Neural progenitor cell (in vitro differentiated cells): ENCODE measurements at regions not wholly inside any gene's neighbourhood (a gene's known extent, or its start where the extent isn't known, plus 50 kb on each side); places are given as distances from the start of the nearest gene placed in this dataset.

ENCODE experiments used
- DNase-seq: peaks from one replicate; pipeline ENCODE4 v3.0.0-alpha.2; 2016; ENCODE audit warnings: low spot score
- H2AFZ ChIP-seq: fragments of 200-600 bp; sonication (generic); replicated peaks from 2 replicates; pipeline ENCODE4 v1.6.1; 2016; ENCODE audit warnings: antibody characterized with exemption
- H3F3A ChIP-seq: fragments of 200-600 bp; sonication (generic); 2 replicates; pipeline ENCODE4 v1.6.1; 2016; ENCODE audit warnings: antibody characterized with exemption, low read depth
- H3K27ac ChIP-seq: fragments of 200-600 bp; sonication (generic); 2 replicates; pipeline ENCODE4 v1.5.1; 2016; ENCODE audit warnings: mild to moderate bottlenecking
- H3K27me3 ChIP-seq: fragments of 200-600 bp; sonication (generic); 2 replicates; pipeline ENCODE4 v1.6.1; 2016; ENCODE audit warnings: mild to moderate bottlenecking, moderate library complexity
- H3K36me3 ChIP-seq: fragments of 200-600 bp; sonication (generic); 2 replicates; pipeline ENCODE4 v1.5.1; 2016
- H3K4me1 ChIP-seq: fragments of 200-600 bp; sonication (generic); 2 replicates; pipeline ENCODE4 v1.6.1; 2016; ENCODE audit warnings: mixed run types
- H3K4me2 ChIP-seq: fragments of 200-600 bp; sonication (generic); 2 replicates; pipeline ENCODE4 v1.6.1; 2016
- H3K4me3 ChIP-seq: fragments of 200-600 bp; sonication (generic); 2 replicates; pipeline ENCODE4 v1.5.1; 2016
- H3K79me2 ChIP-seq: fragments of 200-600 bp; sonication (generic); 2 replicates; pipeline ENCODE4 v1.6.1; 2016; ENCODE audit warnings: low read depth
- H3K9ac ChIP-seq: fragments of 200-600 bp; sonication (generic); 2 replicates; pipeline ENCODE4 v1.6.1; 2016
- H3K9me3 ChIP-seq: fragments of 200-600 bp; sonication (generic); 2 replicates; pipeline ENCODE4 v1.5.1; 2016; ENCODE audit warnings: low read depth
- H4K20me1 ChIP-seq: fragments of 200-600 bp; sonication (generic); 2 replicates; pipeline ENCODE4 v1.6.1; 2016; ENCODE audit warnings: low read depth
- H3K27ac Mint-ChIP-seq: 3 replicates; pipeline ENCODE4 v1.8.0; 2021; ENCODE audit warnings: mixed read lengths
- H3K27me3 Mint-ChIP-seq: 2 replicates; pipeline ENCODE4 v1.8.0; 2022; ENCODE audit warnings: low read depth, mild to moderate bottlenecking, inconsistent platforms, moderate library complexity, mixed read lengths; ENCODE audit not compliant: insufficient read depth
- H3K36me3 Mint-ChIP-seq: 3 replicates; pipeline ENCODE4 v1.8.0; 2021; ENCODE audit warnings: mixed read lengths
- H3K4me1 Mint-ChIP-seq: 3 replicates; pipeline ENCODE4 v1.8.0; 2021; ENCODE audit warnings: mixed read lengths
- H3K4me3 Mint-ChIP-seq: 3 replicates; pipeline ENCODE4 v1.8.0; 2021; ENCODE audit warnings: mild to moderate bottlenecking, moderate library complexity, mixed read lengths
- H3K9me3 Mint-ChIP-seq: 3 replicates; pipeline ENCODE4 v1.8.0; 2020; ENCODE audit warnings: mixed read lengths
- CTCF ChIP-seq: fragments of 200-600 bp; sonication (generic); IDR thresholded peaks from 2 replicates; pipeline ENCODE4 v1.5.1; 2017; ENCODE audit warnings: antibody characterized with exemption, mild to moderate bottlenecking
- EZH2 ChIP-seq: fragments of 200-600 bp; sonication (generic); IDR thresholded peaks from 2 replicates; pipeline ENCODE4 v1.6.1; 2017; ENCODE audit warnings: antibody characterized with exemption, mild to moderate bottlenecking, moderate library complexity
- EZH2phosphoT487 ChIP-seq: fragments of 200-600 bp; sonication (generic); IDR thresholded peaks from 2 replicates; pipeline ENCODE4 v1.6.1; 2017; ENCODE audit warnings: antibody characterized with exemption

DNA sequence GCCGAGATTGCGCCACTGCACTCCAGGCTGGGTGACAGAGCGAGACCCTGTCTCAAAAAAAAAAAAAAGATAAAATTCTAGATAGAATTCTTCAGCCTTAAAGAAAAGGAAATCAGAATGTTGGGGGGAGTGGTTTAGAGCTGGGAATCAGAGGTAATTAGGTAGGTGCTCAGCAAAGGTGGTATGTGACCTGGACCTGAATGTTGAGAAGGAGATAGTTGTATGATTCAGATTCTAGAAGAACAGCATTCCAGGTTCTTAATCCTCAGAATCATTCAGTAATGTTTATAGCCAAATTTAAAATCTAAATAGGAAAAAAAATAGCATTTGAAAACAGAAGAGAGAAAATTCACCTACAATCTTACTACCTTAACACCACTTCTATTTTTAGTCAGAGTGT lies 71.3 kb upstream of the UBE2E1 start:
- Mint-ChIP-seq H3K27me3 (peaks cover 4% of the 10 kb centered on the region), H3K27ac (no peak overlapping the region), H3K4me1 (peaks cover 13% of the 10 kb centered on the region), H3K4me3 (no peak overlapping the region), H3K9me3 (no peaks in the 10 kb centered on the region), H3K36me3 (no peaks in the 10 kb centered on the region)
- H4K20me1 ChIP-seq, result no peaks in the 10 kb centered on the region
- no peak overlapping the region for H3K4me2 ChIP-seq
- no peaks in the 10 kb centered on the region for H3K36me3 ChIP-seq
- H3K9me3 ChIP-seq, result no peaks in the 10 kb centered on the region
- H3F3A ChIP-seq, result peaks cover 4% of the 10 kb centered on the region
- no peak overlapping the region for H3K27ac ChIP-seq
- TF ChIP-seq CTCF, result no peak
- TF ChIP-seq EZH2, result no peak
- no peak for TF ChIP-seq EZH2phosphoT487
- no peaks in the 10 kb centered on the region for H3K27me3 ChIP-seq
- H3K4me3 ChIP-seq, result no peak overlapping the region
- H3K9ac ChIP-seq, result no peak overlapping the region
- H2AFZ ChIP-seq, result no peak overlapping the region
- H3K4me1 ChIP-seq, result peaks cover 13% of the 10 kb centered on the region
- no peak for DNase-seq
- H3K79me2 ChIP-seq, result no peaks in the 10 kb centered on the region

- Histone ChIP-seq H3K9ac (no peak overlapping the region), H3K9me3 (no peaks in the 10 kb centered on the region), H3K27ac (no peak overlapping the region), H2AFZ (no peak overlapping the region), H3K4me1 (peaks cover 13% of the 10 kb centered on the region), H3F3A (no peaks in the 10 kb centered on the region), H3K27me3 (no peaks in the 10 kb centered on the region), H4K20me1 (no peaks in the 10 kb centered on the region), H3K79me2 (no peaks in the 10 kb centered on the region), H3K36me3 (no peaks in the 10 kb centered on the region), H3K4me2 (no peak overlapping the region), H3K4me3 (no peak overlapping the region)
- DNase-seq, result no peak
- Mint-ChIP-seq H3K27ac (no peak overlapping the region), H3K4me3 (no peak overlapping the region), H3K27me3 (peaks cover 4% of the 10 kb centered on the region), H3K36me3 (no peaks in the 10 kb centered on the region), H3K4me1 (peaks cover 18% of the 10 kb centered on the region), H3K9me3 (no peaks in the 10 kb centered on the region)
- TF ChIP-seq EZH2phosphoT487 (no peak), CTCF (no peak), EZH2 (no peak)
Measured at GRCh38 chr3:23735062-23735461, 70.7 kb upstream of the UBE2E1 start.

DNA sequence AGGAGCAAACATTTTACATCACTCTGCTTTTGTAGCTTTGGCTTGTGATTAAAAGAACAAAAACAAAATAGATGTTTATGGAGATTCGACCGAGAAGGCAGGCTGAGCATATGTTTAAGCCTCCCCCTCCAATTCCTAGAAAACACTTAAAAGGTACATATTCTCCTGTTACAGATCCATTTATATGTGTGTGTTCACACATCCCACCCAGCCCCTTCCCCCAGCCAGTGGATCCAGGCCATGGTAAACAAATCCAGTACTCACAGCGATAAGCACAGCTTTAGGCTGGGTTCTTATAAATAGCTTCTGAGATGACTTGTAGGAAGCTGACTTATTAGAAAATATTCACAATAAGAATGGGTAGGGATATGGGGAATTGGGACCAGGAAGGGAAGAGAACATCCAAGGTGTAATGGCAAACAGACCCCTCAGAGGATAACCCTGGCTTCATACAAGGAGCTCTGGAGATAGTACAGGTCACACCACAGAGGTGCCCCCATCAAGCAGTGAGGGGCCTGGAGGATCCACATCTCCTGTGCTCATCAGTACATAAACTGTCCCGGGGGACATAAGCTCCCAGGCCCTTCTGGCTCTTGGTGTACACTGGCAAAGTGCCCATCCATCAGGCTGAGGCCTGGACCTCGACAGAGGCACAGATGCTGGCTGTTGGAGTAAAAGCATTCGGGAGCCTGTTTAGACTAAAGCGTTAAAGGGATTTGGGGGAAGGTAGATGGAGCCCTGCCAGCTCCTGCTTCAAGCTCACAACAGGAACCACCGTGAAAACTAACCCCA lies 70.0 kb upstream of the UBE2E1 start:
- Histone ChIP-seq H3K9ac (no peak overlapping the region), H3F3A (no peaks in the 10 kb centered on the region), H3K27me3 (no peaks in the 10 kb centered on the region), H3K4me3 (no peak overlapping the region), H4K20me1 (no peaks in the 10 kb centered on the region), H3K4me1 (peaks cover 13% of the 10 kb centered on the region), H3K4me2 (peak overlapping the region; percentile 4), H3K79me2 (no peaks in the 10 kb centered on the region), H2AFZ (peak overlapping the region; percentile 82), H3K36me3 (no peaks in the 10 kb centered on the region), H3K9me3 (no peaks in the 10 kb centered on the region), H3K27ac (no peak overlapping the region)
- DNase-seq, result peak; percentile 26
- TF ChIP-seq EZH2phosphoT487, result no peak
- no peak for TF ChIP-seq EZH2
- TF ChIP-seq CTCF, result no peak
- H3K27ac Mint-ChIP-seq, result no peak overlapping the region
- H3K9me3 Mint-ChIP-seq, result no peaks in the 10 kb centered on the region
- peaks cover 18% of the 10 kb centered on the region for H3K4me1 Mint-ChIP-seq
- H3K27me3 Mint-ChIP-seq, result peaks cover 4% of the 10 kb centered on the region
- H3K36me3 Mint-ChIP-seq, result no peaks in the 10 kb centered on the region
- H3K4me3 Mint-ChIP-seq, result no peak overlapping the region
